IPS-NIHi11 (cell line): ENCODE measurements at regions not wholly inside any gene's neighbourhood (a gene's known extent, or its start where the extent isn't known, plus 50 kb on each side); places are given as distances from the start of the nearest gene placed in this dataset.
"Not testable (repeated sequence)": the region's sequence is repeated elsewhere in the genome, so short reads cannot be mapped to it uniquely, and the experiment has no call there.

Source experiments
- DNase-seq: peaks from one replicate; pipeline ENCODE4 v3.0.0; 2012; ENCODE audit warnings: mixed read lengths, low spot score

GRCh38 chr1:219090607-219091006, 83.1 kb upstream of the LYPLAL1 start:
- DNase-seq: no peak

GRCh38 chr1:219092206-219092605, 81.5 kb upstream of the LYPLAL1 start:
- no peak for DNase-seq

- DNase-seq: no peak
Observed at GRCh38 chr1:219099307-219099706, 74.4 kb upstream of the LYPLAL1 start.

GRCh38 chr1:219100059-219100458, 73.6 kb upstream of the LYPLAL1 start:
- no peak for DNase-seq

- DNase-seq: not testable (repeated sequence)
Observed at GRCh38 chr1:219102466-219102865, 71.2 kb upstream of the LYPLAL1 start.

GRCh38 chr1:219105893-219106292, 67.8 kb upstream of the LYPLAL1 start:
- no peak for DNase-seq

- DNase-seq: no peak
Observed at GRCh38 chr1:219109424-219110018, 64.2 kb upstream of the LYPLAL1 start.

- no peak for DNase-seq
Observed at GRCh38 chr1:219113261-219113660, 60.4 kb upstream of the LYPLAL1 start.

- DNase-seq: no peak
Observed at GRCh38 chr1:219114014-219114413, 59.7 kb upstream of the LYPLAL1 start.

- no peak for DNase-seq
Observed at GRCh38 chr1:219119839-219120238, 53.8 kb upstream of the LYPLAL1 start.

- DNase-seq: no peak
Observed at GRCh38 chr1:219120624-219121544, 52.8 kb upstream of the LYPLAL1 start.

- DNase-seq: no peak
Observed at GRCh38 chr1:219121679-219122078, 52.0 kb upstream of the LYPLAL1 start.

GRCh38 chr1:219123036-219123435, 50.6 kb upstream of the LYPLAL1 start:
- DNase-seq: no peak
